Gastroesophageal sphincter (tissue), 3 donors: ENCODE measurements at regions not wholly inside any gene's neighbourhood (a gene's known extent, or its start where the extent isn't known, plus 50 kb on each side); places are given as distances from the start of the nearest gene placed in this dataset.

Source experiments
- CTCF ChIP-seq, 4 experiments: fragments of 200-600 bp in 2 of 4; fragments of 450-650 bp in 2 of 4; sonication (generic) in 1 of 4; IDR thresholded peaks; one replicate each; pipeline ENCODE4 v1.5.1; 2017 to 2019; ENCODE audit warnings: antibody characterized with exemption in 4 of 4, mild to moderate bottlenecking in 2 of 4, moderate library complexity in 2 of 4
- POLR2A ChIP-seq, 2 donors: fragments of 450-650 bp; IDR thresholded peaks; one replicate each; pipeline ENCODE4 v1.6.1; 2017; ENCODE audit warnings: antibody characterized with exemption in 2 of 2, mild to moderate bottlenecking in 2 of 2, moderate library complexity in 1 of 2

- no peak for TF ChIP-seq CTCF (IDR thresholded peaks at IDR 0.05)
- no peak for TF ChIP-seq POLR2A (IDR thresholded peaks at IDR 0.05)
These were observed 154.9 kb upstream of the PPP1R3A start for GRCh38 chr7:114073701-114074100.
